ENCODE measurements at regions not wholly inside any gene's neighbourhood (a gene's known extent, or its start where the extent isn't known, plus 50 kb on each side); places are given as distances from the start of the nearest gene placed in this dataset.

GRCh38 chr1:29527314-29528004, 291.1 kb downstream of the PTPRU start:
- DNase-seq (ENCODE audit: low spot score): peak; percentile 36
- Mint-ChIP-seq H3K4me1 (ENCODE audit: low read depth) (no peaks in the 10 kb centered on the region), H3K4me3 (ENCODE audit: unreplicated experiment) (no peak overlapping the region), H3K9me3 (ENCODE audit: low read depth) (peaks cover 21% of the 10 kb centered on the region), H3K27ac (ENCODE audit: unreplicated experiment) (no peak overlapping the region), H3K27me3 (ENCODE audit: low read depth) (peaks cover 16% of the 10 kb centered on the region), H3K36me3 (ENCODE audit: low read depth) (no peaks in the 10 kb centered on the region)
- no peak for TF ChIP-seq CTCF (IDR thresholded peaks at IDR 0.05)

- no peak overlapping the region for H3K27ac Mint-ChIP-seq (ENCODE audit: unreplicated experiment)
- H3K4me1 Mint-ChIP-seq (ENCODE audit: low read depth): no peaks in the 10 kb centered on the region
- H3K9me3 Mint-ChIP-seq (ENCODE audit: low read depth): peaks cover 18% of the 10 kb centered on the region
- H3K4me3 Mint-ChIP-seq (ENCODE audit: unreplicated experiment): no peak overlapping the region
- TF ChIP-seq CTCF (IDR thresholded peaks at IDR 0.05): no peak
- H3K36me3 Mint-ChIP-seq (ENCODE audit: low read depth): no peaks in the 10 kb centered on the region
- DNase-seq (ENCODE audit: low spot score): peak; percentile 49
- H3K27me3 Mint-ChIP-seq (ENCODE audit: low read depth): peaks cover 17% of the 10 kb centered on the region
Observed at GRCh38 chr1:29525941-29526340, 289.6 kb downstream of the PTPRU start.

GRCh38 chr1:29524285-29525065, 288.2 kb downstream of the PTPRU start:
- H3K27me3 Mint-ChIP-seq (ENCODE audit: low read depth): peaks cover 29% of the 10 kb centered on the region
- no peaks in the 10 kb centered on the region for H3K36me3 Mint-ChIP-seq (ENCODE audit: low read depth)
- H3K27ac Mint-ChIP-seq (ENCODE audit: unreplicated experiment): no peak overlapping the region
- no peak for TF ChIP-seq CTCF (IDR thresholded peaks at IDR 0.05)
- H3K4me1 Mint-ChIP-seq (ENCODE audit: low read depth): no peaks in the 10 kb centered on the region
- peaks cover 9% of the 10 kb centered on the region for H3K9me3 Mint-ChIP-seq (ENCODE audit: low read depth)
- H3K4me3 Mint-ChIP-seq (ENCODE audit: unreplicated experiment): no peak overlapping the region
- DNase-seq (ENCODE audit: low spot score): peak; percentile 84

GRCh38 chr1:29523576-29523975, 287.3 kb downstream of the PTPRU start:
- no peaks in the 10 kb centered on the region for H3K4me1 Mint-ChIP-seq (ENCODE audit: low read depth)
- no peak for DNase-seq (ENCODE audit: low spot score)
- no peaks in the 10 kb centered on the region for H3K36me3 Mint-ChIP-seq (ENCODE audit: low read depth)
- H3K4me3 Mint-ChIP-seq (ENCODE audit: unreplicated experiment): no peak overlapping the region
- no peak for TF ChIP-seq CTCF (IDR thresholded peaks at IDR 0.05)
- no peak overlapping the region for H3K27ac Mint-ChIP-seq (ENCODE audit: unreplicated experiment)
- H3K27me3 Mint-ChIP-seq (ENCODE audit: low read depth): peaks cover 30% of the 10 kb centered on the region
- no peaks in the 10 kb centered on the region for H3K9me3 Mint-ChIP-seq (ENCODE audit: low read depth)

- TF ChIP-seq CTCF (IDR thresholded peaks at IDR 0.05): no peak
- no peak overlapping the region for H3K4me3 Mint-ChIP-seq (ENCODE audit: unreplicated experiment)
- no peaks in the 10 kb centered on the region for H3K9me3 Mint-ChIP-seq (ENCODE audit: low read depth)
- H3K4me1 Mint-ChIP-seq (ENCODE audit: low read depth): no peaks in the 10 kb centered on the region
- no peaks in the 10 kb centered on the region for H3K36me3 Mint-ChIP-seq (ENCODE audit: low read depth)
- H3K27ac Mint-ChIP-seq (ENCODE audit: unreplicated experiment): no peak overlapping the region
- peaks cover 33% of the 10 kb centered on the region for H3K27me3 Mint-ChIP-seq (ENCODE audit: low read depth)
- DNase-seq (ENCODE audit: low spot score): peak; percentile 26
Observed at GRCh38 chr1:29523136-29523535, 286.8 kb downstream of the PTPRU start.
